Central memory CD4-positive, alpha-beta T cell (primary cell): ENCODE measurements at regions not wholly inside any gene's neighbourhood (a gene's known extent, or its start where the extent isn't known, plus 50 kb on each side); places are given as distances from the start of the nearest gene placed in this dataset.
"Not testable (repeated sequence)": the region's sequence is repeated elsewhere in the genome, so short reads cannot be mapped to it uniquely, and the experiment has no call there.

Source experiments
- DNase-seq: peaks from one replicate; pipeline ENCODE4 v3.0.0; 2022

DNA sequence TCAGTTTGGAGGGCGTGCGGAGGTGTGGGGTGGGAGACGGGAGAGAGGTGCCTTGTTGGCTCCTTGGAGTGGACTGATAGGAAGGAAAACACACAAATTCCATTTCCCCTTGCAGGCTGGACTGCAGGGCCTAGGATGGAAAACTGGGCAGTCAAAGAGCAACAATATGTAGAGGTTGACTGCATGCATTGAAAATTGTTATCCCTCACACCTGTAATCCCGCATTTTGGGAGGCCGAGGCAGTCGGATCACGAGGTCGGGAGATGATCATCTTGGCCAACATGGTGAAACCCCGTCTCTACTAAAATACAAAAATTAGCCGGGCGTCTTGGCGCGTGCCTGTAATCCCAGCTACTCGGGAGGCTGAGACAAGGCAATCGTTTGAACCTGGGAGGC lies 128.2 kb downstream of the PPIAL4G start:
- DNase-seq, result no peak

DNA sequence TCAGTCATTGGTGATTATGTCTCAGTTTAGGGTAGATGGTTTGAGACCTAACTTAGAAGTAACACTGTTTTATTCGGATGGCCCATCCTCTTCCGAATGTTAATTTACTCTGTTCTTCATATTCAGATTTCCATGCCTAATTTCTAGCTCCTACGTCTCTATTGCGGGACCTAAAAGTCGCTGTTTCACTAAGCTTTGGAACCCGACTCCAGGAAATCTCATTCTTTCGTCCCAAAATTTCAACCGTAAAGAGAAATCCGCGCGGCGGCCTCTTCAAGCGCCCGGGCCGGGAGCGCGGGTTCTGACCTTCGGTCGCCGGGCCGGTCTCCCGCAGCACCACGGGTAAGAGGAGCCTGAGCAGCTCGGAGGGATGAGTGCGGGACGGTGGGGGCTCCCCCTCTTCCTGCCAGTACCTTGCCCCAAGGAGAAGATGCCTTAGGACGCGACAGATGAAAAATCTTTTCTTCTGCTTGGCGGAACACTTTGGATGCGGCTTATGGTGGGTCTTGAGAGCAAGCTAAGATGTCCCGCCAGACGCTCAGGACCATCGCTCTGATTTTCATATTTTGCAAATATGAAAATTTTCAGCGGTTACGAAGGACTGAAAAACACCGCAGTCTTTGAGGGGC lies 128.7 kb downstream of the PPIAL4G start:
- no peak for DNase-seq

DNA sequence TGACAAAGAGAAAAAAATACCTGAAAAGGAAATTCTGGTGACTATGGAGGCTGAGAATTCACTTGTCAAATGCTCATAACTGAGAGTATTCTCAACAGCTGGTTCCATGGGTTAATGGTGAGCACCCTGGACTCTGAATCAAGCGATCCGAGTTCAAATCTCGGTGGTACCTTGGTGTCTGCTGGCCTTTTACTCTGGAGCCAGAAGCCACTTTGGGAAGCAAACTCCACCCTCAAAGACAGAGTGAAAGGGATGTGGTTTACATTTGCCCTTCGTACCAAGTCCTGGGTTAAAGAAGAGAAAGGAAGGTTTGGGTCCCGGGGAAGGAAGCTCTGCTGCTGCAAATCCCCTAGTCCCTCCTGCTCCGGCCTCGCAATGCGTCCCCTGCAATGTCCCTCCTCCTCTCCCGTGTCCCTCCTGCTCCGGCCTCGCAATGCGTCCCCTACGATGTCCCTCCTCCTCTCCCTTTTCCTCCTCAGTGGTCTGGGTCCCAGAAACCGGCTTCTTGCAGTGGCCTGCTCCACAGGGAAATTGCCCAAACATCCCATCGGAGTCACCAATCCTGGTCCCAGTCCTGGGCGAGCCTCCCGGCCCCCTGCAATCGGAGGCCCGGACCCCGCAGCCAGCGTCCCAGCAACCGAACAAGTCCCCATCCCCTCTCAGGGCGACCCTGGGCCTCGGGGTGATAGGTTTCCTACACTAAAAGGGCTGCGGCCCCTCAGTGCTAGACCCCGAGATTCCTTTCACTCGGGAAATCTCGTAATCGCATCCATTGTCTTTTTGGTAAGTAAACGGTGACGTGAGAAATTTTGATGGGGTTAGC lies 129.4 kb downstream of the PPIAL4G start:
- no peak for DNase-seq

DNA sequence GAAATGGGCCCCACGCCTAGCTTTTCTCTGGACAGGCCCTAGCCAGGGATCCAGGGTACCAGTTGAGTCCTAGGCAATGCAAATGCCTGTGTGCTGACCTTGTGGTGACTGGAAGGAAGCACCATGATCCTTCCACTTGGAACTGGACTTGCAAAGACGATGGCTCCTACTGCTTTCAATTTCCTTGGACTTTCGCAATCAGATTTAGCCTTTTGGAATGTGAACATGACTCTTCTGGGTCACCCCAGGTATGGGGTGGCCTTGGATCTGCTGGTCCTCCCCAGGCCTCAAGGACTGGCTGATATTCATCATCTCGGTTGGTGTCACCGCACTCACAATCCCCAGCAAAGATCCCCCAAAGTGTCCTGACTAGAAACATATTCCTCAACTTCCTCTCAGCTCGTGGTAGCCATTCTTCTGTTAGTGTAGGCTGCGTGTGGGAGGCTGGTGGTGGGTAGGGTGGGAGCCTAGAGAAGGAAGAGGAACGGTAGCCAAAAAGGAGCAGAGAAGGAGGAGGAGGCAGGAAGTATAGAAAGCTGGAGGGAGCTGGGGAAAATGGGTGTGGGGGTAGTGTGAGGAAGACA lies 130.5 kb downstream of the PPIAL4G start:
- no peak for DNase-seq

DNA sequence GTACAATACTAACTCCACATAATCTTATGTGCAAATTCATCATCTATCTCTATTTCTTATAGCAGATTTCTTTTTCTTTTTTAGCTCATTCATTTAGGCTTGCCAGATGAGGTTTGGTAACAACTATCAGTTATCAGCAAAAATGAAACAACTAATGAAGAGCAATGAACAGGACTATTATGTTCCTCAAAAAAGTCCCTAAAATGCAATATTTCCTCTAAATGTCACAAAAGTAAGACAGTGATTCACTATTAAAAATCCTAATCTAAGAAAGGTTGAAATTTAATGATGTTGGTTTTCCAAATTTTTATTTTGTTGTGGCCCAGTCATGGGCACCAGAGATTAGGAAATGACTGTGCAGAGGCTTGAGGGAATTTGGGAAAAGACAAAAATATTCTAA lies 135.3 kb downstream of the PPIAL4G start:
- DNase-seq, result no peak

DNA sequence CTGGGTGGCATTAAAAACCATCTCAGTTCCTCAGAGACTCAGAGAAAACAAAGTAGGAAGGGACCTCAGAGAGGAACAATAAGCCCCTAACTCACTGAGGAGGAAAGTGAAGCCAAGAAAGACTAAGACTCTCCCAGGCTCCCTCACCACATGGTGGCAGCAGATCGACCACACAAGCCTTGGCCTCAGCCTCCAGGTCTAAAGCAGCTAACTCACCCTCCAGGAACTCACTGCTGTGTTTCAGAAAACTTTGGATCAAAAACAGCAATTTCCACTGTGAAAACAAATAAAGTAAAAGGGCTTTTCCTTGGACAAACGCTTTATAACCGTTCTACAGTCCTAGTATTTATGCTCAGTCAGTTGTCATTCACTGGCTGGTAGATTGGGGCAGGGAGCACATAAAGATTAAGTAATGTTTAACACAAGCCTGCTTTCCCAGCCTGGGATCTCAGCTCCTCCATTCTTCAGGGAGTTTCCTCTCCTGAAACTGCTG lies 137.4 kb downstream of the PPIAL4G start:
- peak; percentile 27 for DNase-seq

DNA sequence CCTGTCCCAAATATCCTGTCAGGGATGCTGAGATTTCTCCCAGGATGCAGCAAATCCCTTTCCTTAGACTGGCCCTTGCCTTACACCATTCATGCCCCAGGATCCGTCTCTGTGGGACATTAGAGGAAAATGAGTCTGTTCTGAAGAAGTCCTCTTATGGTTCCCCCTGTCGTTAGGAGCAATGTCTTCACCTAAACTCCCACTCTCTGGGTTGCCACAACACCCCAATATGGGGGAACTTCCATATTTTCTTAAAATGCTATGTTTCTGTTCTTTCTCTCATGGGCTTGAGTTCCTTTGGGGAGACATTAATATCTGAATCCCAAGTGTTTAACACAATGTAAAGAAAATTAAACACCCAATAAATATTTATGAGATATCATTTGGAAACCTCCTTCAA lies 138.5 kb downstream of the PPIAL4G start:
- not testable (repeated sequence) for DNase-seq

DNA sequence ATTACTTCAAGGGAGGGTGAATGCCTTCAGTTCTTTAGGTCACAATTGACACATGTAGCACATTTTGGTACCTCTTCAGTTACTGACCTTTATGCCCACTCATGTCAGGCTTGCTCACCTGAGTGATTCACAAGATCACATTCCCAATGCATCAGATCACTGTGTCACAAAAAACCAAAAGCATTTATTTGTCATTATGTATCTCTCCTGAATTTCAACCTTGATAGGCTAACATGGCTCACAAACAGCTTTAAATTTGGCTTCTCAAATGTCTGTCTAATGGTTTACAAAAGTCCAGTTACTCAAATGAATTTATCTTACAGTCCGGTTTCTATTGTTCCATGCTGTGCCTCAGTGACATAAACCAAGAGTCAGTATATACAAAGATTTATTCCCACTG lies 141.4 kb downstream of the PPIAL4G start:
- not testable (repeated sequence) for DNase-seq

DNA sequence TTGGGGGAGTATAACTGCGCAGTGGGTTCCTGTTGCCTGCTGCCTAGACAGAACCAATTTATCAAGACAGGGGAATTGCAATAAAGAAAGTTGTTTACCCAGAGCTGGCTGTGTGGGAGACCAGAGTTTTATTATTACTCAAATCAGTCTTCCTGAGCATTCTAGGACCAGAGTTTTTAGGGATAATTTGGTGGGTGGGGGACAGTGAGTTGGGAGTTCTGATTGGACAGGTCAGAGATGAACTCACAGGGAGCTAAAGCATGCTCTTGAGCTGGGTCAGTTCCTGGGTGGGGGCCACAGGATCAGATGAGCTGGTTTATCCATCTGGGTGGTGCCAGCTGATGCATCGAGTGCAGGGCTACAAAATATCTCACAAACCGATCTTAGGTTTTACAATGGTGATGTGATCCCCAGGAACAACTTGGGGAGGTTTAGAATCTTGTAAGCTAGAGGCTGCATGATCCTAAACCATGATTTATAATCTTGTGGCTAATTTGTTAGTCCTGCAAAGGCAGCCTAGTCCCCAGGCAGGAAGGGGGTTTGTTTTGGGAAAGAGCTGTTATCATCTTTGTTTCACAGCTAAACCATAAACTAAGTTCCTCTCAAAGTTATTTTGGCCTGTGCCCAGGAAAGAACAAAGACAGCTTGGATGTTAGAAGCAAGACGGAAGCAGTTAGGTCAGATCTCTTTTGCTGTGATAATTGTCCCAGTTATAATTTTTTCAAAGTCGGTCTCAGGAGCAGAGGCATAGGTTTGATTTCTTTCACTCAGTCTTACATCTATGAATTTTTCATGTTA lies 146.8 kb downstream of the PPIAL4G start:
- not testable (repeated sequence) for DNase-seq

DNA sequence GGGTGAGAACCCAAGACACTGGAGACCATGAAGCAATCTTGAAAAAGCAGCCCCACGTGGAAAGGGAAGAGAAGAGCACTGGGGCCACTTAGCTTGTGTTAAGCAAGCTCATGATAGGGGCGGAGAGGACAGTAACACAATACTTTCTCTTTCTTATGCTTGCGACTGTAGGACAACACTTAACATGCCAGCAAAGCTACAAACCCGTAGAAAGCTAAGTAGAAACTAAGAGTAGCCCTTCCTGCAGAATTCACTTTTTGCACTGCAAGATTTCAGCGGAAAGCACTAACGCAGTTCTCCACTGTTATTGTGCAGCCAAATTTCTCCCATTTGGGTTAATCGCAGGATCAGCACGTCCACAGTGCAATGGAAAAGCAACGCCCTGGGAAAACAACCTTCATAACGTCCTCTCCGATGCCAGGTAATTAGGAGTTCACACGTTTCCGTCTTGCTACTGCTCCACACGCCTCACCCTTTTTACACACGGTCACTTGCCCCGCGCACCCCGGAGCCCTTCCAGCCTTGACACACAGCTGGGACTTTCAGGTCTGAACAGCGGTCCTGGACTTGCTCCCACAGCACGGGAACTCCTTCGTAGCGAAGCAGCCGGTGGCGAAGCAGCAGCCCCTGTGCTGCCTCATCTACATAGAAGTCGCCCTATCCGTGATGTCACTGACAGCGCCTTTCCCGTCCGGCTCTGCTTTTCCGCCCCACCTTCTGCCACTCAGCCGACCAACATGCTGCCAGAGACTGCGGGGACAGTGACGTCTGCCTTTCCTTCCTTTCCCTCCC lies 148.6 kb downstream of the PPIAL4G start:
- DNase-seq, result peak; percentile 69

DNA sequence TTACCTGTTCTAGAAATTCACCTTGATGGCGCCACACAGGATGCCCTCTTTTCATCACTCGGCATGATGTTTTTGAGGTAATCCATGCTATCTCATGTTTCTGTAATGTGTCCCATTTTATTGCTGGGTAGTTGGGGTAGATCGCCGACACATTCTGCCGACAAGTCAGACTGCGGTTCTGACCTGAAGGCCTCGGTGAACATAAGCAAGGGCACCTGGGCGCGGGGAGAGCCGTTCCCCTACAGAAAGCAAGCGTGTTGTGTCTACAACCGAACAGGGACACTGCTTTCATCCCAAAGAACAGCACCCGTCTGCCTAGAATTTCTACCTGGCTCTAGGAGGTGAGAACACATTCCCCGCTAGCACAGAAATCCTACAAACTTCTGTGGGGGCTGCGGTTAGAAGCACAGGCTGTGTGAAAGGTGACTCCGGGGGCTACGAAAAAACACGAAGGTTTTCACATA lies 149.2 kb downstream of the PPIAL4G start:
- no peak for DNase-seq

DNA sequence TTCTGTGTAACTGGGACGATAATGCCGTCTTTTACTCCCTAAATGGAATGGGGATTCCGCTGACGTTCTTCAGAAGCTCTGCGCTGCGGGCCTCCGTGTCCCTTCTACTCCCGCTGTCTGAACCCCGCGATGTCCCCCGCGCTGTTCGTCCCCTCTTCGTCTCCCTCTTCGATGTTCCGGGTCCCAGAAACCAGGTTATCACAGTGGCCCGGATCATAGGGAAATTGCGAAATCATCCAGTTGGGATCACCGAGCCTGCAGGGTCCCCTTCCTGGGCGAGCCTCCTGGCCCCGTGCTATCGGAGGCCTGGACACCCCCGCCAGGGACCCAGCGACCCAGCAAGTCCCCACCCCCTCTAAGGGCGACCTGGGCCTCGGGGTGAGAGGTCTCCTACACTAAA lies 154.2 kb downstream of the PPIAL4G start:
- DNase-seq, result no peak

DNA sequence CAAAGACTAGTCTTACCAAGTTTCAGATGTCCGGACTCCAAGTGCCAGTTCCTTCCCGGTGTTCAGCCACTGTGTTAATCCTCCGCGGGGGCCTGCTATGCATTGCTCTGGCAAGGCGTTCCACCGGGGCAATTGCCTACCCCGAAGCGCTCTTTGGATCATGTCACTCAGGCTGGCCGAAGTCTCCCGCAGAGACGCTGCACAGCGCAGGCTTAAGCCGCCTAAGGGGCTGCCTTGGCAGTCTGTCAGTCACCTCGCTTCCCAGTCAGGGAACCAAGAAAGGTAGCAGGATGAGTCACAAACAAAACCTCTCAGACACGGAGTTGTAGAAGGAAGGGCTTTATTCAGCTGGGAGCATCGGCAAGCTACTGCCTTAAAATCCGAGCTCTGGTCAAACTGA lies 158.1 kb downstream of the PPIAL4G start:
- DNase-seq, result not testable (repeated sequence)

DNA sequence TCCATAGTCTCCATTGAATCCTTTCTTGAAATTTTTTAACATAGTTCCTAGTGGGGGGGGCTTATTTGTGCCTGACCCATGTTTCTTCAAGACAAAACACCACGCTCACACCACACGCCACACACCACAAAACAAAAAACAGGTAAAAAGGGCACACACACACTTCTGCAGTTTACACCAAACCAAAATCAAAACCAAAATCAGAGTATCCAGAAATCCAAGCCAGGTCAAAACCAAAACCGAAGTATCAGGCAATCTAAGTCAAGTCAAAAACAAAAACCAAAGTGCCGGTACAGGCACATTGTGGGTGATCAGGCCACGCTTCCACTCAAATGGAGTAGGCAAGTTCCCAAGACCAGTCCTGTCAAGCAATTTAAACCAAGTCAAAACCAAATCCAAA lies 158.6 kb downstream of the PPIAL4G start:
- DNase-seq, result not testable (repeated sequence)

DNA sequence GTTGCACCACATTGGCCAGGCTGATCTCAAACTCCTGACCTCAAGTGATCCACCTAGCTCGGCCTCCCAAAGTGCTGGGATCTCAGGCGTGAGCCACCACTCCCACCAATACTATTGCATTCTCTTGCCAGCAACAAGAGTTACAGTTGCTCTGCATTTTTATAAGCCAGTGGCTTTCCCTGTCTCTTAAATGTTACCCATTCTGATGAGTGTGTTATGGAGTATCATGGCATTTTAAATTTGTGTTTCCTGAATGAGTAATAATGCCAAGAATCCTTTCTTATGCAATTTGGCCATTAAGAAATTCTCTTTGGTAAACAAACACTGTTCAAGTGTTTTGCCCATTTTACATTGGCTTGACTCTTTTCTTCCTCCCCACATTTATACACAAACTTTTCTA lies 163.0 kb downstream of the PPIAL4G start:
- not testable (repeated sequence) for DNase-seq

DNA sequence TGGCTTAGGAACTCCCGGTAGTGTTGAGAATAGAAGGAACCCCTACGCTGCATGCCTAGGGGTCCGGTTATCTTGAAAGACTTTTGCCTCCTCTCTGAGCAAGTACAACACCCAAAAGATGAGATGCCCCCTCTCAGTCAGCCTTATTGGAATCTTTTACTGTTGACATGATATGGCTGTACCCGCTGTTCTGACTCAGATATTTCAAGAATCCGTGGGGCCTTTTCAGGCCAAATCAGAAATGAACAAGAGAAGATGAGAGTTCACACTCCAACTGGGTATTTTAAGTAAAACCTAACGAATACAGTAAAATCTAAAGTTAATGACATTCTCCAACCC lies 164.2 kb downstream of the PPIAL4G start:
- no peak for DNase-seq

DNA sequence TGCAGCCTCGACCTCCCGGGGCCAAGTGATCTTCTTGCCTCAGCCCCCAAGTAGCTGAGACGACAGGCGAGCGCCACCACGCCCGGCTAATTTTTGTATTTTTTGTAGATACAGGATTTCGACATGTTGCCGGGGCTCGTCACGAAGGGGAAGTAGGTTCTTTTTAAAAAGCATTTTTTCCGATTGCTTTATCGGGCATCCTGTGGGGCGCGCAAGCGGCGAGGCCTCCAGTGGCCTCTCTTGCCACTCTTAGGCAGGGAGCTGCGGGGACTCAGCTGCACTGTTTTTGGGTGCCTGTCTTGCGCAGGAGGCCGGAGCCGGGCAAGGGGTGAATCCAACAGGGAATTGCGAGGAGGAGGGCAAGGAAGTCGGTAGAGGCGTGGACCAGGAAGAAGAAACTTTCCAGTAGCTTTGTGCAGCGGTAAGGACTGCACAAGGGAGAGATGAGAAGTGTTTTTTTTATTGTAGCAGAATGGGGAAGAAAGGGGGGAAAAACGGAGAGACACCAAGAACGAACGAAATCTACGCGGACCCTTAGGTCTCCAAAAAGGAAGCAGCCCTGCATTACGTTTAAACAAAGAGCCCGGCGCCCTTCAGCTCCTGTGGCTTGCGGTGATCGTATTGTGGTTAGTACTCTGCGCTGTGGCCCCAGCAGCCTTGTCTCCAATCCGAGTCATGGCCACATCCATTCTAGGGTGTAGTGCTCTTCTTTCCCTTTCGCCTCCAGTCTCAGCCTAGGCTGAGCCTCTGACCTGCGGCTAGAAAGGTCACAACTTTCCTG lies 164.8 kb downstream of the PPIAL4G start:
- DNase-seq, result peak; percentile 56

DNA sequence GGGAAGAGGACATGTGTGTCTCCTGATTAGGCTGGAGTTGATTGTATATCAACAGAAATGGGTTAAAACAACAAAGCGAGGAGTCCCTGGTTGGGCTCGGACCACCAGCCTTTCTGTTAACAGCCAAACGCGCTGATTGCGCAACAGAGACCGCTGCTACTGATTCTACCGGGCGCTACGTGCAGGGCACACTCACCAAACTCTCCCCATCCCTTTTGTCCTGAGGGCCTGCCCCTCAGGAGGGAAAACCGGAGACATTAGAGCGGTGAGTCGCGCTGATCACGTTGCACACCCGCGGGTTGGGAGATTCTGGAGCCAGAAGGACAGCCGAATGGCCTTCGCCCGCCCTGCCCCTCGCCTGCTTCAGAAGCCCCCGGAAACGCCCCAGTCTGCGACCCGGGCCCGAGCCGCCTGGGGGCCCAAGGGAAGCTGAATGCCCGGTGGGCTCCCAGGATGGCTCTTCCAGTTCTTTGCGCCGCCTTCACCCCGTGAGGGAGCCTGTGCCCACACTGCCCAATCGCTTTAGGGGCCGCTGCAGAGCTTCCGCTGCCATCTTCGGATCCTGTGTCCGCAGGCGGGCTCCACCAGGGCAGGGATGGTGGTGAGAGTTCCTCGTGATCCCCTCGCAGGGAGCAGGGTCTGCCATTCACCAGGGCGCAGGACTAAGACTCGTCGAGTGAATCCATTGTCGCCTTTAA lies 165.4 kb upstream of the NBPF11 start:
- DNase-seq, result no peak

DNA sequence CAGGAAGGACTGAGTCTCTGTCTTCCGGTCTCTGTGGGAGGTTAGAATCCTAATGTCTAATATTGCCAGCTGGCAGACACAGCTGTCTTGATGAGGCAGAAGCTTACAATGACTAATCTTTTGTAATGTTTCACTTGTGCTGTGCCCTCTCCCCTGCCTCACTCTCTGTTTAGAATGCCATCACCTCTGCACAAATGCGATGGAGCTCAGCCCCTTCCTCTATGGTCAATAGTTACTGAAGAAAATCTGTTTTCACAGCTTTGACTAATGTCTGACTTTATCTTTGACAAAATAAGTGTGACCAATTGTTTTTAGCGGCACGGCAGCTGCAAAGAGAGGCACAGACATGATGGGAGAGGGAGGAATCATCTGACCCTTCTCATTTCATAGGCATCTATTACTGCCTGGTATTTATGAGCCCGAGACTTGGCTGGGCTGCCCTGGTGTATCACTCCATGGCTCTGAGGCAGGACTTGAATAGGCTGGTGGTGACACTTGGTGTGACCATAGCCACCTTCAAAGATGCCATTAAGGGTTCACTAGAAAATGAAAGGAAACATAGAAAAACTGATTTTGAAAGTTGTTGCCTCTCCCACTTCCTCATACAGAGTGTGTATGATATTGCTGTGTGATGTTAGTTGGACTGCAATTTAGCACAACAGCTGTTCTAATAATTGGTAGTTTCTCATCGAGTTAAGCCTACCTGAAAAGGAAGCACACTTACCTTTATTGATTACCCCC lies 163.2 kb upstream of the NBPF11 start:
- DNase-seq, result no peak

DNA sequence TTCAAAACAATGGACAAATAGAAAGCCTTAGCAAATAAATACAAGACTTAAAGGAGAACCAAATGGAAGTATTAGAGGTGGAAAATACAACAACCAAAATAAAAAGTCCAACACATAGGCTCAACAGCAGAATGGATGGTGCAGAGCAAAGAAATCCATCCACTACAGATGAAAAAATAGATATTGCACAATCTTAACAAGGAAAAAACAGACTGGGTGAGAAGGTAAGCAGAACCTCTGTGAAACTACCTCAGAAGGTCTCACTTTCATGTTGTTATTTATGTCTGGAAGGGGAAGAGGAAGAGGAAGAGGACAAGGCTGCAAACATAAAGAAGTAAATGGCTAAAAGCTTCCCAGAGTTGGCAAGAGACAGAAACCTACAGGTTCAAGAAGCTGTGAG lies 158.7 kb upstream of the NBPF11 start:
- no peak for DNase-seq
